DND-41 (cell line): ENCODE measurements at regions not wholly inside any gene's neighbourhood (a gene's known extent, or its start where the extent isn't known, plus 50 kb on each side); places are given as distances from the start of the nearest gene placed in this dataset.

Experiments used
- CTCF ChIP-seq: IDR thresholded peaks from 2 replicates; pipeline ENCODE4 v1.5.1; 2012; ENCODE audit warnings: borderline replicate concordance, low read length, moderate library complexity, mild to moderate bottlenecking; ENCODE audit not compliant: poor library complexity, severe bottlenecking; ENCODE audit errors: extremely low read depth
- EZH2 ChIP-seq: IDR thresholded peaks from 3 replicates; pipeline ENCODE4 v1.6.1; 2012; ENCODE audit warnings: borderline replicate concordance, low read depth, mild to moderate bottlenecking, moderate library complexity, low read length, inconsistent platforms; ENCODE audit not compliant: severe bottlenecking

GRCh38 chr4:43374216-43374751, 481.8 kb downstream of the GRXCR1 start:
- TF ChIP-seq CTCF (no peak), EZH2 (no peak)
